GM18909 (cell line): ENCODE measurements at regions not wholly inside any gene's neighbourhood (a gene's known extent, or its start where the extent isn't known, plus 50 kb on each side); places are given as distances from the start of the nearest gene placed in this dataset.

ENCODE experiments used
- ATAC-seq: cut with Tn5 transposase; IDR thresholded peaks from one replicate; pipeline ENCODE4 v1.9.1; 2021; ENCODE audit warnings: mild to moderate bottlenecking; ENCODE audit not compliant: unreplicated experiment, poor library complexity

- no peak for ATAC-seq
These were observed 472.2 kb downstream of the ARL4A start for GRCh38 chr7:13159467-13160184.

- ATAC-seq: no peak
These were observed 473.7 kb downstream of the ARL4A start for GRCh38 chr7:13161125-13161524.

- no peak for ATAC-seq
These were observed 478.4 kb downstream of the ARL4A start for GRCh38 chr7:13165854-13166253.

- ATAC-seq: no peak
These were observed 479.4 kb downstream of the ARL4A start for GRCh38 chr7:13166801-13167200.

- no peak for ATAC-seq
These were observed 481.9 kb downstream of the ARL4A start for GRCh38 chr7:13169356-13169755.

GRCh38 chr7:13174991-13175390 is 487.6 kb downstream of the ARL4A start:
- ATAC-seq: no peak

- no peak for ATAC-seq
These were observed 491.7 kb downstream of the ARL4A start for GRCh38 chr7:13179011-13179582.

GRCh38 chr7:13179775-13180523 is 492.5 kb downstream of the ARL4A start:
- ATAC-seq: no peak

- ATAC-seq: no peak
These were observed 493.8 kb downstream of the ARL4A start for GRCh38 chr7:13181216-13181615.

GRCh38 chr7:13185139-13185538 is 497.7 kb downstream of the ARL4A start:
- no peak for ATAC-seq

- ATAC-seq: no peak
These were observed 500.9 kb downstream of the ARL4A start for GRCh38 chr7:13188236-13188805.

GRCh38 chr7:13188922-13189321 is 501.5 kb downstream of the ARL4A start:
- no peak for ATAC-seq

- ATAC-seq: no peak
These were observed 502.2 kb downstream of the ARL4A start for GRCh38 chr7:13189668-13190067.

- no peak for ATAC-seq
These were observed 510.1 kb downstream of the ARL4A start for GRCh38 chr7:13197501-13197900.

- ATAC-seq: no peak
These were observed 510.6 kb downstream of the ARL4A start for GRCh38 chr7:13198036-13198435.

- no peak for ATAC-seq
These were observed 511.3 kb downstream of the ARL4A start for GRCh38 chr7:13198727-13199126.

GRCh38 chr7:13201628-13202027 is 514.2 kb downstream of the ARL4A start:
- no peak for ATAC-seq

- ATAC-seq: no peak
These were observed 530.3 kb downstream of the ARL4A start for GRCh38 chr7:13217768-13218167.

GRCh38 chr7:13225068-13225467 is 537.6 kb downstream of the ARL4A start:
- no peak for ATAC-seq

GRCh38 chr7:13226385-13226784 is 539.0 kb downstream of the ARL4A start:
- ATAC-seq: no peak

GRCh38 chr7:13231216-13231615 is 543.8 kb downstream of the ARL4A start:
- no peak for ATAC-seq
